Heart left ventricle (tissue), 16 donors: ENCODE measurements at regions not wholly inside any gene's neighbourhood (a gene's known extent, or its start where the extent isn't known, plus 50 kb on each side); places are given as distances from the start of the nearest gene placed in this dataset.
A peak's percentile ranks its signal among the peaks of the same experiment; 100 is the strongest.

Source experiments
- ATAC-seq, 4 donors: fragments of 200-7000 bp; cut with Tn5 transposase; one replicate each; pipeline ENCODE4 v1.9.1; 2020 to 2022; ENCODE audit warnings: moderate library complexity in 4 of 4, mild to moderate bottlenecking in 3 of 4, moderate number of reproducible peaks in 1 of 4
- DNase-seq, 5 donors: peaks; one replicate each; pipeline ENCODE4 v3.0.0-alpha.2; 2020
- H3K27ac ChIP-seq, 12 donors: fragments of 200-600 bp; sonication (generic) in 4 of 12; one replicate each; pipeline versions ENCODE4 v1.5.0 to v1.8.0; 2016 to 2022; ENCODE audit warnings: mild to moderate bottlenecking in 2 of 12
- H3K27me3 ChIP-seq, 9 donors: fragments of 200-600 bp; sonication (generic) in 2 of 9; one replicate each; pipeline versions ENCODE4 v1.5.1 to v1.8.0; 2016 to 2022; ENCODE audit warnings: mild to moderate bottlenecking in 3 of 9
- H3K36me3 ChIP-seq, 9 donors: fragments of 200-600 bp; sonication (generic) in 2 of 9; one replicate each; pipeline versions ENCODE4 v1.5.0 to v1.8.0; 2018 to 2022; ENCODE audit warnings: mild to moderate bottlenecking in 2 of 9
- H3K4me1 ChIP-seq, 12 donors: fragments of 200-600 bp; sonication (generic) in 4 of 12; one replicate each; pipeline versions ENCODE4 v1.5.0 to v1.8.0; 2016 to 2022; ENCODE audit warnings: mild to moderate bottlenecking in 3 of 12
- H3K4me3 ChIP-seq, 12 donors: fragments of 200-600 bp; sonication (generic) in 4 of 12; one replicate each; pipeline versions ENCODE4 v1.5.0 to v1.8.0; 2017 to 2022; ENCODE audit warnings: mild to moderate bottlenecking in 9 of 12, moderate library complexity in 4 of 12
- H3K9me3 ChIP-seq, 12 donors: fragments of 200-600 bp; sonication (generic) in 4 of 12; one replicate each; pipeline versions ENCODE4 v1.5.0 to v1.8.0; 2016 to 2022; ENCODE audit warnings: mild to moderate bottlenecking in 1 of 12
- CTCF ChIP-seq, 12 donors: fragments of 200-600 bp; sonication (generic) in 4 of 12; IDR thresholded peaks; one replicate each; pipeline versions ENCODE4 v1.5.0 to v1.8.0; 2018 to 2022; ENCODE audit warnings: antibody characterized with exemption in 12 of 12, mild to moderate bottlenecking in 5 of 12
- POLR2A ChIP-seq, 2 donors: fragments of 450-650 bp; IDR thresholded peaks; one replicate each; pipeline ENCODE4 v1.6.1; 2017; ENCODE audit warnings: antibody characterized with exemption in 2 of 2, mild to moderate bottlenecking in 2 of 2, moderate library complexity in 2 of 2
- WGBS, 4 donors: extraction: QIAGEN DNeasy Blood & Tissue Kit in 2 of 4; methylation state at CpG; one replicate each; pipeline versions ENCODE4 v1.1.5 to v1.1.7; 2013 to 2018; 5-methylcytosine and 5-hydroxymethylcytosine counted together
- intact Hi-C, 10 donors: fragments of 100-400 bp; cut with DNase I; formaldehyde crosslinking; loops; one replicate each; pipeline versions ENCODE4 v1.11.1 to v1.14.2; 2022
- donor health status: ischemic (EF 13 %, LVEDD 7.1; RV severe dilation, severe dysfunction).
- donor health status: healthy with polysubstance abuse.
- donor health status: DM: no; HTN: yes; CAD: no.
- donor health status: DM: no; HTN: no; CAD: no.
- donor health status: ischemic (EF 25% LVEDD 6.9; RV normal size, moderate dysfunction).
- donor health status: ischemic (EF 25% LVEDD 5.7; RV mildly dilated, moderate dysfunction).
- donor health status: healthy.
- donor health status: DM: yes; HTN: yes; CAD: no.
- donor health status: ischemic (EF 35%, LVEDD 5.7; RV mildly dilated, moderate dysfunction).
- donor health status: nonischemic (EF 11% LVEDD 7.7; RV severe dilation, severe dysfunction).
- donor health status: DM: yes; HTN: yes; CAD: no.
- donor health status: PGD.
- donor health status: ischemic (EF 29% LVEDD 5.4; RV normal size, mild dysfunction).
- donor health status: nonischemic (EF 23%, LVEDD 6.1; RV moderate dilation, normal function).

GRCh38 chr2:128710729-128711128 is 392.1 kb upstream of the HS6ST1 start:
- no peak for TF ChIP-seq CTCF (IDR thresholded peaks at IDR 0.05)
- TF ChIP-seq POLR2A (IDR thresholded peaks at IDR 0.05) = no peak
- peaks cover 0 to 7% (median 0%) of the 10 kb centered on the region in 12 donors for H3K4me1 ChIP-seq
- no peak overlapping the region for H3K27ac ChIP-seq
- peaks cover 0 to 16% (median 0%) of the 10 kb centered on the region in 9 donors for H3K27me3 ChIP-seq
- DNase-seq (no peak), ATAC-seq (peak in 1 of 4 donors; percentile 44)
- no peak overlapping the region for H3K4me3 ChIP-seq
- peaks cover 0 to 28% (median 20%) of the 10 kb centered on the region in 12 donors for H3K9me3 ChIP-seq
- 80 to 85% (median 83%) methylated on average over 2 of the region's 2 CpGs for WGBS, 4 donors
- intact Hi-C loops = no loop called here
- no peaks in the 10 kb centered on the region for H3K36me3 ChIP-seq

GRCh38 chr2:128714285-128714684 is 395.6 kb upstream of the HS6ST1 start:
- peaks cover 0 to 7% (median 0%) of the 10 kb centered on the region in 12 donors for H3K4me1 ChIP-seq
- H3K4me3 ChIP-seq = no peak overlapping the region
- H3K27me3 ChIP-seq = peaks cover 0 to 24% (median 0%) of the 10 kb centered on the region in 9 donors
- peak in 2 of 4 donors; percentile 38 to 66 for ATAC-seq
- H3K36me3 ChIP-seq = no peaks in the 10 kb centered on the region
- DNase-seq = peak in 1 of 5 donors; percentile 26
- no peak overlapping the region for H3K27ac ChIP-seq
- 75 to 88% (median 81%) methylated on average over 4 of the region's 4 CpGs for WGBS, 4 donors
- intact Hi-C loops = no loop called here
- no peak for TF ChIP-seq POLR2A (IDR thresholded peaks at IDR 0.05)
- no peak for TF ChIP-seq CTCF (IDR thresholded peaks at IDR 0.05)
- peaks cover 0 to 5% (median 0%) of the 10 kb centered on the region in 12 donors for H3K9me3 ChIP-seq

GRCh38 chr2:128714851-128715312 is 396.2 kb upstream of the HS6ST1 start:
- Histone ChIP-seq H3K27me3 (peaks cover 0 to 24% (median 0%) of the 10 kb centered on the region in 9 donors), H3K4me1 (peaks cover 0 to 7% (median 0%) of the 10 kb centered on the region in 12 donors), H3K27ac (no peak overlapping the region), H3K4me3 (no peak overlapping the region), H3K36me3 (no peaks in the 10 kb centered on the region), H3K9me3 (no peaks in the 10 kb centered on the region)
- 83 to 91% (median 87%) methylated on average over 5 to 6 of the region's 6 CpGs for WGBS, 4 donors
- DNase-seq = no peak
- TF ChIP-seq CTCF (IDR thresholded peaks at IDR 0.05) (no peak), POLR2A (IDR thresholded peaks at IDR 0.05) (no peak)
- intact Hi-C loops = no loop called here
- ATAC-seq = no peak

- TF ChIP-seq CTCF (IDR thresholded peaks at IDR 0.05) (no peak), POLR2A (IDR thresholded peaks at IDR 0.05) (no peak)
- Histone ChIP-seq H3K4me3 (no peak overlapping the region), H3K27me3 (peaks cover 0 to 24% (median 0%) of the 10 kb centered on the region in 9 donors), H3K27ac (no peak overlapping the region), H3K9me3 (no peaks in the 10 kb centered on the region), H3K4me1 (peaks cover 0 to 7% (median 0%) of the 10 kb centered on the region in 12 donors), H3K36me3 (no peaks in the 10 kb centered on the region)
- intact Hi-C loops = no loop called here
- ATAC-seq (no peak), DNase-seq (no peak)
- WGBS, 4 donors = 70 to 88% (median 85%) methylated on average over 7 of the region's 7 CpGs
These were observed 396.7 kb upstream of the HS6ST1 start for GRCh38 chr2:128715360-128715759.
